Mucosa of rectum (tissue), 2 donors: ENCODE measurements at regions not wholly inside any gene's neighbourhood (a gene's known extent, or its start where the extent isn't known, plus 50 kb on each side); places are given as distances from the start of the nearest gene placed in this dataset.

ENCODE experiments used
- H3K27ac ChIP-seq, 2 donors: one replicate each; pipeline ENCODE4 v1.7.0; 2013; ENCODE audit warnings: inconsistent platforms in 2 of 2, low read depth in 2 of 2, low read length in 2 of 2
- H3K27me3 ChIP-seq, 2 donors: one replicate each; pipeline ENCODE4 v1.7.0; 2013; ENCODE audit warnings: low read length in 2 of 2; ENCODE audit not compliant: control insufficient read depth in 2 of 2, insufficient read depth in 2 of 2
- H3K36me3 ChIP-seq, 2 donors: one replicate each; pipeline ENCODE4 v1.7.0; 2013; ENCODE audit warnings: low read length in 2 of 2; ENCODE audit not compliant: control insufficient read depth in 2 of 2, insufficient read depth in 2 of 2
- H3K4me1 ChIP-seq, 2 donors: one replicate each; pipeline ENCODE4 v1.7.0; 2013; ENCODE audit warnings: low read length in 2 of 2, mild to moderate bottlenecking in 1 of 2; ENCODE audit not compliant: control insufficient read depth in 2 of 2, insufficient read depth in 2 of 2
- H3K4me3 ChIP-seq, 2 donors: one replicate each; pipeline ENCODE4 v1.7.0; 2013; ENCODE audit warnings: low read length in 2 of 2
- H3K9ac ChIP-seq, 2 donors: one replicate each; pipeline ENCODE4 v1.7.0; 2013; ENCODE audit warnings: low read length in 2 of 2, low read depth in 1 of 2, mild to moderate bottlenecking in 1 of 2
- H3K9me3 ChIP-seq, 2 donors: one replicate each; pipeline ENCODE4 v1.7.0; 2013; ENCODE audit warnings: low read length in 2 of 2; ENCODE audit not compliant: control insufficient read depth in 2 of 2
- donor health status: healthy.
- donor health status: Normal muscosa, but diverticular disease.

GRCh38 chr6:105791179-105791578 is 295.0 kb upstream of the PRDM1 start:
- H3K4me3 ChIP-seq: no peak overlapping the region
- H3K4me1 ChIP-seq: peaks cover 4 to 6% of the 10 kb centered on the region in 2 donors
- H3K9me3 ChIP-seq: no peaks in the 10 kb centered on the region
- H3K27ac ChIP-seq: peak overlapping the region; percentile 6 to 45
- H3K9ac ChIP-seq: no peak overlapping the region
- H3K36me3 ChIP-seq: no peaks in the 10 kb centered on the region
- no peaks in the 10 kb centered on the region for H3K27me3 ChIP-seq

GRCh38 chr6:105790635-105791034 is 295.5 kb upstream of the PRDM1 start:
- Histone ChIP-seq H3K27ac (no peak overlapping the region), H3K36me3 (no peaks in the 10 kb centered on the region), H3K9ac (no peak overlapping the region), H3K4me3 (no peak overlapping the region), H3K4me1 (peaks cover 3 to 4% of the 10 kb centered on the region in 2 donors), H3K9me3 (no peaks in the 10 kb centered on the region), H3K27me3 (no peaks in the 10 kb centered on the region)

DNA sequence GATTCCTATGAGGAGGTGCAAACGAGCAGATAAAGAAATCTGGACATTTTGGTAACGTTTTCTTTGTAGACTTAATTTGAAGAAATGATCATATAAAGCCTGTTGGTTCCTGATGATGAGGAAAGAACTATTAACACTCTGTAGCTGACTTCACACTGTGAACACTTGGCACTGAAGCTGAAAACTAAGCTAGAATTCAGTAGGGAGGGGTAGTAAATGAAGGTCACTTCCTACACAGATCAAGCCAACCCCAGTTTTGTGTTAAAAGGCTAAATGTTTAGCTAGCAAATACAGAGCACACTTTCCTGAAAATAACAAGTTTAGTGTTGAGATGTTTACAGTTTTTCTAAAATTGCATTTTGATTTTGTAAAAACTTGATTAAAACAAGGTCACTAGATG is 296.2 kb upstream of the PRDM1 start:
- Histone ChIP-seq H3K4me1 (peaks cover 3 to 4% of the 10 kb centered on the region in 2 donors), H3K9ac (no peak overlapping the region), H3K27ac (no peak overlapping the region), H3K27me3 (no peaks in the 10 kb centered on the region), H3K4me3 (no peak overlapping the region), H3K9me3 (no peaks in the 10 kb centered on the region), H3K36me3 (no peaks in the 10 kb centered on the region)

GRCh38 chr6:105787747-105788146 is 298.4 kb upstream of the PRDM1 start:
- H3K9me3 ChIP-seq: no peaks in the 10 kb centered on the region
- no peaks in the 10 kb centered on the region for H3K27me3 ChIP-seq
- no peak overlapping the region for H3K27ac ChIP-seq
- no peak overlapping the region for H3K4me3 ChIP-seq
- H3K9ac ChIP-seq: no peak overlapping the region
- H3K36me3 ChIP-seq: no peaks in the 10 kb centered on the region
- peaks cover 0 to 1% of the 10 kb centered on the region in 2 donors for H3K4me1 ChIP-seq

- no peaks in the 10 kb centered on the region for H3K4me1 ChIP-seq
- H3K4me3 ChIP-seq: no peak overlapping the region
- no peaks in the 10 kb centered on the region for H3K27me3 ChIP-seq
- H3K36me3 ChIP-seq: no peaks in the 10 kb centered on the region
- no peak overlapping the region for H3K9ac ChIP-seq
- H3K9me3 ChIP-seq: no peaks in the 10 kb centered on the region
- no peak overlapping the region for H3K27ac ChIP-seq
Observed at GRCh38 chr6:105786890-105787655, 299.1 kb upstream of the PRDM1 start.

- Histone ChIP-seq H3K27ac (no peak overlapping the region), H3K36me3 (no peaks in the 10 kb centered on the region), H3K4me1 (no peaks in the 10 kb centered on the region), H3K9me3 (no peaks in the 10 kb centered on the region), H3K9ac (no peak overlapping the region), H3K4me3 (no peak overlapping the region), H3K27me3 (no peaks in the 10 kb centered on the region)
Observed at GRCh38 chr6:105786449-105786848, 299.7 kb upstream of the PRDM1 start.

DNA sequence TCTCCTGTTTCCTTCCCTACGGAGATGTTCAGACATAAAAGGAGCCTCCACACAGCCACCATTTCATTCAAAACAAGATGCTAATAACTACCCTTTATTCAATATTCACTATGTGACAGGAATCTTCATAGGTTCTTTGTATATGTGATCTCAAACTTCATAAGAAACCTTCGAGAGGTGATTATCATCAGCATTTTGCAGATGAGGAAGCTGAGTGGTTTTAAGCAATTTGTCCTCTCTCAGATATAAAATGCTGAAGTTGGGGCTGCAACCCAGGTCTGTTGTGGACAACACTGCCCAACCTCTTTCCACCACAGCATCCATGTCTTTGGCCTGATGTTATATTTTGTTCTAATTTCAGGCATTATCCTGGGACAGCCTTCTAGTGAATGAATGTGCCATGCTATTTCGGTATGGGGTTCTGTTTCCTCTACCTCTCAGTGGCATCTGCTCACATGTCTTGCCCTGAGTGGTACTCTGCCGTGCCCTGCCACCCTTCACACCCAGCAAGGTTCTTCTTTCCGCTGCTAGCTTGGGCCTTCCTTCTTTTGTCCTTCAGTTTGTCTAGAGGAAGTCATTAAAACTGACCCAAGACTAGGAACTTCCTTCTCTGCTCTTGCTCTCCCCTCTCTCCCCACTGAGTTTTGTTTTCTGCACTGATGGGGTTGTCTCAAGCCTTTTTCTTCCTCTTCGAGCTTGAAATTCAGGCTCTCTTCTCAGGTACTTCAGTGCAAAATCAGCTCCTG is 300.9 kb upstream of the PRDM1 start:
- no peaks in the 10 kb centered on the region for H3K36me3 ChIP-seq
- no peak overlapping the region for H3K9ac ChIP-seq
- H3K4me1 ChIP-seq: no peaks in the 10 kb centered on the region
- no peak overlapping the region for H3K4me3 ChIP-seq
- H3K27ac ChIP-seq: peak overlapping the region; percentile 11 to 27
- no peaks in the 10 kb centered on the region for H3K27me3 ChIP-seq
- no peaks in the 10 kb centered on the region for H3K9me3 ChIP-seq

- Histone ChIP-seq H3K9ac (no peak overlapping the region), H3K36me3 (no peaks in the 10 kb centered on the region), H3K9me3 (no peaks in the 10 kb centered on the region), H3K27ac (no peak overlapping the region), H3K4me3 (no peak overlapping the region), H3K27me3 (no peaks in the 10 kb centered on the region), H3K4me1 (no peaks in the 10 kb centered on the region)
Observed at GRCh38 chr6:105784179-105784578, 302.0 kb upstream of the PRDM1 start.

DNA sequence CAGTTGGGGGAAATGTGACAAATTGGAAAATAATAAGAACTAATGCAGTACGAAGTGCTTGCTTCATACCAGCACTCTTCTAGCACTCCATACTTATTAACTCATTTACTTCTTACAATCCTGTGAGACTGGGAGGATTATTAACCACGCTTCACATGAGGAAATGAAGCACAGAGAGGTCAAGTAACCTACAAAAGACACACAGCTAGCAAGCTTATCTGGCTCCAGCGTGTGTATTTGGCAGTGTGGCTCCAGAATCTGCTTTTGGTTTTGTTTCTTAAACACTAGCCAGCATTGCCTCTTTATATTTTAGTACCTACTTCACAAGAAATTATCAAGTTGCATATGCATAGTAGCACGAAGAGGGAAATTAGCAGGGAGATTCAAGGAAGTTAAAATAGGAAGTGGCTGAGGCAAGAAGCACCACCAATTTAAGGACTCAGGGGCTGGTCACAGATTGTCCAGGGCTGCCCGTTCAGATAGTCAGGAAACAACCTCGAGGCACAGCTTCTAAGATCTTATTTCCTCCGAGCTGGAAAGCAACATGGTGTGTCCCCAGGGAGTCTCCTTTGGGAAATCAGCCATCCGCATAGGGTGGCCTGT is 302.7 kb upstream of the PRDM1 start:
- Histone ChIP-seq H3K27ac (no peak overlapping the region), H3K4me3 (no peak overlapping the region), H3K9ac (no peak overlapping the region), H3K4me1 (no peaks in the 10 kb centered on the region), H3K9me3 (no peaks in the 10 kb centered on the region), H3K36me3 (no peaks in the 10 kb centered on the region), H3K27me3 (no peaks in the 10 kb centered on the region)

DNA sequence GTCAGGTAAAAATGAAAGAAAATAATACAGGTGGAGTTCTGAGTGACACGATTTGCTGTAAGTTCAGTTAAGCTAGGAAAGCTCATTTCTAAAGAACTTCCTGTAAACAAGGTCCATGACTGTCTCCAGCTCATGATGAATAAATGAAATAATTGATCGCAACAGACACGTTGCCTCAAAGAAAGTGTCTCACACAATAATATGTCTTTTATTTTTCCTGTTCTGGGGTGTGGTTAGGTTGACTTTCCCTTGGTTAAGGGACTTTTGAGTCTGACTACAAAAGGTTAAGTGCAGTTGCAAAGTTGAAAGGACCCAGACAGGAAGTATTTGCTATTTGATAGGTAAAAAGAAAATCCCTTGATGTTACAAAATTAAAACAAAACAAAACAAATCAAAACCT is 304.2 kb upstream of the PRDM1 start:
- Histone ChIP-seq H3K9me3 (no peaks in the 10 kb centered on the region), H3K4me3 (no peak overlapping the region), H3K27me3 (no peaks in the 10 kb centered on the region), H3K9ac (no peak overlapping the region), H3K27ac (no peak overlapping the region), H3K4me1 (no peaks in the 10 kb centered on the region), H3K36me3 (no peaks in the 10 kb centered on the region)
